ENCODE measurements at regions not wholly inside any gene's neighbourhood (a gene's known extent, or its start where the extent isn't known, plus 50 kb on each side); places are given as distances from the start of the nearest gene placed in this dataset.

DNA sequence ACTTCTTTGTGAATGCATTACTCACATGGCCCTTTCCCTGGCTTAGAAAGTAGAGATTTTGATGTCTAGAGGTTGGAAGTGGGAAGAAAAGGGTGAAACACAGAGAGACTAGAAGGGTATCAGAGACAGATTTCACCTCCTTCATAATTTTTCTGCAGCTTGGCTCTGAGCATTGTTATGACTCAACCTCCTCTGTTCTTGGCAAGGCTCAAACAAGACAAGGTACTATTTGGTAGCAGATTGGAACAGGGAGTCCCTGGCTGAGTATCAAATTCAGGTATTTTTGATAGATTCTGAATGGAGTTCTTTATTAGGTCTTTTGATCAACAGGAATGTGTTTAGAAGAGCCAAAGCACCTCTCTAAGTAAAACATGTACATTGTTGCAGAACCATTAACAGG lies 146.3 kb upstream of the CHRDL1 start:
- TF ChIP-seq, protein P1, sequence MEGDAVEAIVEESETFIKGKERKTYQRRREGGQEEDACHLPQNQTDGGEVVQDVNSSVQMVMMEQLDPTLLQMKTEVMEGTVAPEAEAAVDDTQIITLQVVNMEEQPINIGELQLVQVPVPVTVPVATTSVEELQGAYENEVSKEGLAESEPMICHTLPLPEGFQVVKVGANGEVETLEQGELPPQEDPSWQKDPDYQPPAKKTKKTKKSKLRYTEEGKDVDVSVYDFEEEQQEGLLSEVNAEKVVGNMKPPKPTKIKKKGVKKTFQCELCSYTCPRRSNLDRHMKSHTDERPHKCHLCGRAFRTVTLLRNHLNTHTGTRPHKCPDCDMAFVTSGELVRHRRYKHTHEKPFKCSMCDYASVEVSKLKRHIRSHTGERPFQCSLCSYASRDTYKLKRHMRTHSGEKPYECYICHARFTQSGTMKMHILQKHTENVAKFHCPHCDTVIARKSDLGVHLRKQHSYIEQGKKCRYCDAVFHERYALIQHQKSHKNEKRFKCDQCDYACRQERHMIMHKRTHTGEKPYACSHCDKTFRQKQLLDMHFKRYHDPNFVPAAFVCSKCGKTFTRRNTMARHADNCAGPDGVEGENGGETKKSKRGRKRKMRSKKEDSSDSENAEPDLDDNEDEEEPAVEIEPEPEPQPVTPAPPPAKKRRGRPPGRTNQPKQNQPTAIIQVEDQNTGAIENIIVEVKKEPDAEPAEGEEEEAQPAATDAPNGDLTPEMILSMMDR (IDR thresholded peaks at IDR 0.05 in 2 of 3, conservative IDR thresholded peaks at IDR 0.05 in 1 of 3; ENCODE audit: borderline replicate concordance in 1 of 3, insufficient read depth in 1 of 3, low read depth in 2 of 3, low read length in 2 of 3), result no peak
- no peak for TF ChIP-seq POLR2A (IDR thresholded peaks at IDR 0.05; ENCODE audit: borderline replicate concordance, extremely low read depth, insufficient read depth, insufficient read length)
- TF ChIP-seq CEBPB (IDR thresholded peaks at IDR 0.05; ENCODE audit: low read depth), result no peak
- TF ChIP-seq, protein P2, sequence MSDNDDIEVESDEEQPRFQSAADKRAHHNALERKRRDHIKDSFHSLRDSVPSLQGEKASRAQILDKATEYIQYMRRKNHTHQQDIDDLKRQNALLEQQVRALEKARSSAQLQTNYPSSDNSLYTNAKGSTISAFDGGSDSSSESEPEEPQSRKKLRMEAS (IDR thresholded peaks at IDR 0.05), result no peak
- TF ChIP-seq EGR1 (IDR thresholded peaks at IDR 0.05; ENCODE audit: low read depth), result no peak
